ENCODE measurements at regions not wholly inside any gene's neighbourhood (a gene's known extent, or its start where the extent isn't known, plus 50 kb on each side); places are given as distances from the start of the nearest gene placed in this dataset.
"Not testable (repeated sequence)": the region's sequence is repeated elsewhere in the genome, so short reads cannot be mapped to it uniquely, and the experiment has no call there.

- FAIRE-seq, result no peak
Observed at GRCh38 chr13:34376483-34376882, 558.5 kb downstream of the RFC3 start.

DNA sequence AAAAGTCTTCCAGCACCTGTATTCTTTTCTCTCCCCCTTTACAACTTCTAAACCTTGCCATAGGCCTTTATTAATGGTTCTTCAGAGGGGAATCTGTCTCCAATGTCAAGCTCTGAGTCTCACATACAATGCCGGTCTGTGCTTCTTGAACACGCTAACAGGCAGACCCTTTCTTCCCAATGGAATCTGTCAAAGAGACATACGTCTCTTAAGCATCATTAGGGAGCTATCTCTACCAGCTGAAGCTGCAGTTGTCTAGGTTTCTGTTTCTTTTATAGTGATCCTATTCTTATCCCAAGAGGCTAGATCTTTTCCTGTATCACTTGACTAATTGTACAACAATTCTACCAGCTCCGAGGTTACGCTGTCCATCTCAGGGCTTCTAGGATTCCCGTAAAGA, 560.8 kb upstream of the NBEA start:
- FAIRE-seq, result no peak

GRCh38 chr13:34383728-34384127, 558.3 kb upstream of the NBEA start:
- no peak for FAIRE-seq

- not testable (repeated sequence) for FAIRE-seq
Observed at GRCh38 chr13:34386229-34386628, 555.8 kb upstream of the NBEA start.

DNA sequence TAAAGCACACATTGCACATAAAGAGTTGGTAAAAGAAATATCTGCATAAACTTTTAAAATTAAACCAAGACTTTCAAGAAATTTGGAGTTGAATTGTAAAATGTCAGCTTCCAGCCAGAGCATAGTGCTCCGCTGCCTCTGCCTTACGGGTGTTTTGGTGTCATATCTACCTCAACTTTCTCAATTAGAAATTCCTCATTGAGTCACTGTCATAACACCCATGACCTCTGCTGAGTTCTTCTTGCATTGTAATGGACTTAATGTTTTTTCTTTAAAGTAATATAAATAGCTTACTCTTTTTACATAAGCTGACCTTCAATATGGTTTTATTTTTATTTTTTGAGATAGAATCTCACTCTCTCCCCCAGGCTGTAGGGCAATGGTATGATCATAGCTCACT, 551.0 kb upstream of the NBEA start:
- FAIRE-seq, result no peak

DNA sequence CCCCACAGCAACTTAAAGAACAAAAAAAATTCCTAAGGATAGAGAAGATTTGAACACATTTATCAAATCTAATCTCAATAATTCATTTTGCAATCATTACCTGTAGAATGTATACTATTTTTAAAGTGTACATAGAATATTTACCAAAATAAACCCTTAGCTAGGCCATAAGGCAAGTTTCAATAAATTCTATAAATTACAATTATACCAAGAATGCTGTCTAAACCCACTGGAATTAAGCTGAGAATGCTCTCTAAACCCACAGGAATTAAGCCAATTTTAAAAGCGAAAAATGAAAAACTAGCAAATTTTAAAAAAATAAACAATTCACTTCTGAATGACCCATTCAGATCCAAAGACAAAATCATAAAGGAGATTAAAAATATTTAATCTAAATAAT, 540.4 kb upstream of the NBEA start:
- FAIRE-seq, result no peak

DNA sequence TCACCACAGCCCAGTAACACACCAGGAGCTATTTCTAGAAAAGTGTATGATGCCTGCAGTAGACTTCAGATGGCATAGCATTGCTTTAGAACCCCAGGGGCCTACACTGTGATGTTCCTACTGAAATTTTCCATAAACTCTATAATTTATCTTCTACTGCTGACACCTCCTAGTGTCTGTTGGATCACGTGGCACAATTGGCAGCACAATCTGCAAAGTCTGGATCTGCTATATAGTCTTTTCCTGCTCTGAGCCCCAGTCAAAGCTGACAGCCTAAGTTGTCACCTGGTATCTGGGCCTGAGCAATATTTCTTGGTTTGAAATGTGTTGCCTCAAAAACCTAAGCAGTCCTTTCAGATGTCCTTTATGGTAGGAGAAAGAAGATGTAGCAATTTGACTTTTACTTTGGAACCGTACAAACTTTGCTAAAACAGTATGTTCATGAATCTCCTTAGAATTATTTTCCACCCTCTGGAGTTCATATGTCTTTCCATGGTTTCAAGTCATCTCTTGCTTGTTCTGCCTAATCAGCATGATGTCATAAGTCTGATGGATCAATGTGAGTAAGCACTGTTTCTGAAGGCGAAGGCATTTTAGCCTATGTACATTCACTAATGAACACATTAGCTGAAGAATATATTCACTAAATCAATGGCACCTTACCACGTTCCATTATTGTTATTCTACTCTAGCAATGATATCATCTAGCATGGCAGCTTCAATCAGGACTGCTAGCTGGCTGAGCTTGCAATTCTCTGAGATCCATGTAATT, 536.5 kb upstream of the NBEA start:
- no peak for FAIRE-seq

- no peak for FAIRE-seq
Observed at GRCh38 chr13:34408640-34409039, 533.4 kb upstream of the NBEA start.

DNA sequence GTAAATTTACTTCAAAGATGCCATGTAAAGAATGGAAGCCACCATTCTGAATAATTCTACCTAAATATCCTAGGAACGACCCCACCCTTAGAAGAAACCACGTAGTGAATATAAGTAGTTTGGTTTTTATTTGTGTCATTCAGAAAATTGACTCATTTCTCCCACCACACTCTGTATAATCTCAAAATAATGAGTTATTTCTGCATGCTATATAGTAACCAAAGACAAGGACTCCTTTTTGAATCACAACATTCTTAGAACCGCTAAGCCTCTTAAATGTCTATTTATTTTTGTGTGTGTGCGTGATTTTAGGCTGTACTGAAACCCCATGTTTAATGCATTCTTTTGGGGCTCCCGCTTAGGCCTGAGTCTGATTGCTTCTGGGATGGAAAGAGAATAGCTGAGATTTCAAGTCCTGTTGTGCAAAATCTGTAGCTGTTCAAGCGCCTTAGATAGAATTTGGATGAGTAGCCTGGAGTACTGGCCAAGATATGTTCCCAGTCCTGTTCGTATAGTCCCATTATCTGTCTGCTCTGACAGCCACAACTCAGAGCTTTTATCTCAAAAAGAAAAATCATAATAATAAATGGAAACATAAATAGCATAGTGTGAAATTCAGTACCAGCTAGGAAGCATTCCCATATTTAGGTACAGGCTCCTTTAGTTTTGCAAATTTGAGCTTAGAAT, 532.4 kb upstream of the NBEA start:
- no peak for FAIRE-seq

DNA sequence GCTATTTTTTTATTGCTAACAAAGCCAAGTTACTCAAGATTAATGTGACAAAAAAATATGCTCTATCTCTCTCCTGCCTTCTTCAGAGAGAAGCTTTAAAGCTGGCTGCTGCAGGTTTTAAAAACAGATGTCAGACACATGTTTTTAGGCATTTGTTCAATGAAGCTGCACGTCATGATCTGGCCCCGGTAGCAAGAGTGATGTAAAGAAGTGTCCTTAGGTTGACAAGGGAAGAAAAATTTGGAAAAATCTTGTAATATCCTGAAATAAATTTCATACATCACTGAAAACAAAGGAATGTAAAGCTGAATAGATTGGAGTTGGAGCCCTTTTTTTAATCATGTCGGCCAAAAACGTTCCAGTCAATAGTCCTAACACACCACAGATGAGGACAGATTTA, 531.4 kb upstream of the NBEA start:
- FAIRE-seq, result no peak

DNA sequence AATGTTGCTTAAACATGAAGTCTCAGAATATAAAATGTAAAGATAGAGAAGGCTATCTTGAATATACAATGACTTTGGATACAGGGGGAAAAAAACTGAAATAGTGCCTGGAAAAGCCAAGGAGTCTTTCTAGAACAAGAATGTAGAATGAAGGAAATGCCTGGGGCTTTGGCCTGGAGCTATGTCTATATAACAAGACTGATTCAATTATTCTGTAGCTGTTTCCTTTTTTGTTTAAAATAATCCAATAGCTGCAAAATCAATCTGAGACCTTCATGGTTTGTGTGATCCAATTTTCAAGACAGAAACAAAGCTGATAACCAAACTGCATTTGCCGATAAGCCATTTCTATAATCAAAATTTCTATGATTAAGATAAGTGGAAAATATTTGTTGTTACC, 530.9 kb upstream of the NBEA start:
- FAIRE-seq, result no peak

- no peak for FAIRE-seq
Observed at GRCh38 chr13:34411894-34412293, 530.2 kb upstream of the NBEA start.

GRCh38 chr13:34412295-34412694, 529.8 kb upstream of the NBEA start:
- FAIRE-seq, result no peak

DNA sequence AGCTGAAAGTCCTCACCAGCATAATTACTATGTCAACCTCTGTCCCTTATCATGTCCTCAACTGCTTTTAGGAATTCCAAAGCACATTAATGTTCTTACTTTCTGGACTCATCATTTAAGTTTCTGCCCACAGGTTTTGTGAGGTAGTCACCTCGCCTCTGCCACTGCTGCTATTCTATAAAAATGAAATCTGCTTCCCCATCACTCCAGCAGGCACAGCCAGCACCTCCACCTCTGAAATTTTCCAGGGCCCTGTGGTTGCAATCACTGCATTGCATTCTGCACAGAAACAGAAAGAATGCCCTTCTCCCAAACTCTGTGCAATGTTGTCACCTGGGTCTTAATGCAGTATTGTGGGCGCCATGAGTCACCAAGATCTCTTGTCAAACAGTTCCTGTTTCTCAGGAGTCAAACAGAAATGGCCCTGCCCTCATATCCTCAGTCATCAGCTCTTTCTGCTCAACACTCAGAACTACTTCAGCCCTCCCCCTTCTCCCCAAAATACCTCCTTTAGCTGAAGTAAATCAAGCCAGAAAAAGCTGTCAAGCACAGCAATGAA, 529.2 kb upstream of the NBEA start:
- no peak for FAIRE-seq

DNA sequence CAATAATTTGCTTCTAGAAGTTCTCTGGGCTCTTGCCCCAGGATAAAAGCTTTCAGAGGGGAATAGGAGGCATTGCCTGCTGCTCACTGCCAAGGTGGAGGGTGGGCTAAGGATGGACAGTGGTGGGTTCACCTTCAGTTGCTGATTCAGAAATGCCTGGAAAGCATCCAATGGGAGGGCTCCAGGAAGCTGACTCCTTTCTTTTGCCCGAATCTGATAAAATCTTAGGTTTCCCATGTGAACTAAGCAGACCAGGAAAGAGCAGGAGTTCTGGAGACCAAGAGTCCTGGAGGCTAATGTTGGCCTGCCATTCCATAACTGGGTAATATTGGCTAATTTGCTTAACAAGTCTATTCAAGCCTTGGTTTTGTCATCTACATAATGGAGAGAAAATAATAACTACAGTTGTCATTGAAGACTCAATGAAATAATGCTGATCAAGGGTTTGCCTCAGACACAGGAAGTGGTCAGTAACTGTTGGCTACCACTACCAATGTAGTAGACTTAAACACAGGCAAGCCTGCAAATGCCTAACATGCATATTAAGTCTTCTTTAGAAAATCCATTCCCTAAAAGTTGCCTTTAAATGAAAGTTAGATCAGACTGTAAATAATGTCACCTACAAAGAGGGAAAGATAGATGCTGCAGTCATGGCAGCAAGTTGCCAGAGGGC, 528.4 kb upstream of the NBEA start:
- FAIRE-seq, result no peak

- FAIRE-seq, result no peak
Observed at GRCh38 chr13:34414616-34415015, 527.5 kb upstream of the NBEA start.

DNA sequence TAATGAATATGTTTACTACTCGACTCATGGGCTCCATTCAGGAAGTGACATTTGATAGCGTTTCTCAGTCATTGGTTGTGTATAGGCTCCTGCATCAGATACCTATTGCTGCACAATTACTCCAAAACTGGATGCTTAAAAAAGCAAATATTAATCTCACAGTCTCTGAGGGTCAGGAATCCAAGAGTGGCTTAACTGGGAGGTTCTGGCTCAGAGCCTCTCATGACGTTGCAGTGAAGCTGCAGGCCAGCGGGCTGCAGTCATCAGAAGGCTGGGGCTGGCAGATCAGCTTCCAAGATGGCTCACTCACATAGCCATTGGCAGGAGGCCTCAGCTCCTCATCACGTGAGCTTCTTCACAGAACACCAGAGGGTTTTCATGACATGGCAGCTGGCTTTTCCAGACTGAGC, 525.1 kb upstream of the NBEA start:
- FAIRE-seq, result no peak

DNA sequence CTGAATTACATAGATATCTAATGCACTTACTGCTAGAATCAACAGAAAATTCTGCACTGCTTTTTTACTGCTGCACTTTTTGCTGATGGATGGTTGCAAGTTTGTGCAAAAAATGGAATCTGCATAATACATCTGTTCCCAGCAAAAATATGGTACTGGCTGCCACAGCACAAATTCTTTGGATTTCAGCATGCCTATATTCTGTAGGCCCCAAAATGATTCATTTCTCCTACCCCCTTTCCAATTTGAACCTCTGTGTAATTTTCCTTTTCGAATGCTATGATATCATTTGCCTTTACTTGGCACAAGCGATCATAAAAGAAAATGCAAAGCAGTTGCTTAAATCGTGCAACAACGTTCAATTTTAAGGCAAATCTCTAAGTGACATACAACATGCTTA, 524.2 kb upstream of the NBEA start:
- FAIRE-seq, result no peak

DNA sequence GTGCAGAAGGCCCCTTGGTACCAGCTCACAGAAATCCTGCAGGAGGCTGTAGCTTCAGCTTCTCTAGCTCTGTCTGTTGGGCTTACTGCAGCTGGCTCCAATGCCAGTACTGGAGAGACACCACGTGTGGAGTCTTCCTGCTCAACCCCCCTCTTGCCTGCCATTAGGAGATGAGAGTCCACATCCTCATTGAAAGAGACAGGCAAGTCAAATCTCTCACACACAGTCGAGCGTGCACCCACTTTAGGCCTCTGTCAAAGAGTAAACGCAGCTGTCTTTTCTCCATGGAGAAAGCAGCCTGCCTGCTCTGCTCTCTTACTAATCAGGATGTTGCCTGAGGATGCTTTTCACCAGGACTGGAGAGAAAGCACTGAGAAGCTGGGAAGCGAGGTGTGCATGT, 523.0 kb upstream of the NBEA start:
- FAIRE-seq, result no peak

DNA sequence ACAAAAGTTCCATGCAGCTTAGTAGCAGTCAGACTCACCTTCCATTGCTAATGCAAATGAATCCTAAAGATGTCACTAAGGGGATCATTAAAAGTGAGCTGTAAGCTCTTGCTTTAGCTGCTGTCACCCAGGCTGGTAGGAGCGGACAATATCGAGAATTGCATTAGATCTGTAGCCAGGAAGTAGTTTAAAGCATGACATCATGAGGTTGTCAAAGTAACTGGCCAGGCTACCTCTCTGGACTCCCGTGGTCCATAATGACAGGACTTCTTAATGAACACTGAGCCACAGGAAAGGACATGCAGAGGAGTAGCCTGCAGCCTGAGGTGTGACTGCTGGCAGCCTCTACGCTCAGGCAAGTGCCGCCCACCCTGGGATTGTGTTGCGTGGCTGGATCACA, 522.3 kb upstream of the NBEA start:
- no peak for FAIRE-seq

- FAIRE-seq, result no peak
Observed at GRCh38 chr13:34420702-34421346, 521.2 kb upstream of the NBEA start.

DNA sequence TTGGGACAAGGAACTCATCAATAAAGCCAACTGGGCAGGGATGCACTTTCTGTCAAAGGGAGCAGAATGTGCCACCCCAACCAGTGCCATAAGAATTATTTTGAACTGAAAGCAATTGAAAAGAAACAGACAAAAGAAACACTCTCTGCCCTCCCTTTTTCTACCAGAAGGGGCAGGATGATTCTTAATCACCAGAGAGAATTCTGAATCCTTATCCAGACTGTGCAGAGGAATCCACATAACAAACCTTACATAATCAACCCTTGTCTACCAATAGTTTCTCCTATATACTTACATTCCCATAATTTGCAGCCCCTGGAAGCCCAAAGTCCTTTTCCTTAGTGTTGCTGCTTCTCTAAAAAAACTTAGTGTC, 520.7 kb upstream of the NBEA start:
- no peak for FAIRE-seq

DNA sequence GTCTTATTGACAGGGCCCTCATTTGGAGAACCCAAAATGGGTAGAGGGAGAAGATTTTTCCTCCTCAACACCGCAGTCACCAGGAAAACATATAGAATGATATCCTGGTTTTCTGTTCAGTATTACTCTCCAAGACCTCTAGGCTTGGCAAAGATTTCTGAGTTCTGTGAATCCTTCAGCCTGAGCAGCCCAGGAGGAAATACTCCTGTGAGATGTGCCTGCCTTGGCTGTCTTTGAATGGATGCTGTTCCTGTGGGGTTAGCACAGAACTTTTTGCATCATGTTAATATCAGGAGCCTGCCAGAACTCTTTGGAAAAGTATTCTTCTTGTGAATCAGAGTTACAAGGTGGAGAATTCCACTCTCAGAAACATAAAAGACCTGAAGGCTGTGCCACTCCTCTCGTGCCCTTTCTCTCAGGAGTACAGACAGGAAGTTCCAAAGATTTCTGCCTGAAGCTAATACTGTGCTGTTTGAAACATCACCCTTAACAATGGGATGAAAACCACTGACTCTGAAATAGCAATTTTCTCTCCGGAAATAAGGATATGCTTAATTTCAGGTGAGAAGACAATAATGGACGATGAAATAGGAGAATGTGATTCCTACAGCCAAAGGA, 520.1 kb upstream of the NBEA start:
- FAIRE-seq, result no peak
